Panc1 (cell line): ENCODE measurements at regions not wholly inside any gene's neighbourhood (a gene's known extent, or its start where the extent isn't known, plus 50 kb on each side); places are given as distances from the start of the nearest gene placed in this dataset.

ENCODE experiments used
- POLR2AphosphoS5 ChIP-seq: IDR thresholded peaks from 2 replicates; pipeline ENCODE4 v1.6.1; 2012; ENCODE audit warnings: mild to moderate bottlenecking, low read depth, low read length, moderate library complexity
- TF ChIP-seq, protein P1 (sequence below): fragments of 450-650 bp; IDR thresholded peaks from 2 replicates; pipeline ENCODE4 v1.5.1; 2017; ENCODE audit warnings: mild to moderate bottlenecking
- TF ChIP-seq, protein P2 (sequence below), 2 experiments: IDR thresholded peaks; 2 replicates each; pipeline ENCODE4 v1.6.1; 2011 to 2012; ENCODE audit warnings: low read depth in 2 of 2, control low read depth in 1 of 2, low read length in 1 of 2, mild to moderate bottlenecking in 1 of 2, moderate library complexity in 1 of 2; ENCODE audit not compliant: insufficient read depth in 1 of 2

DNA sequence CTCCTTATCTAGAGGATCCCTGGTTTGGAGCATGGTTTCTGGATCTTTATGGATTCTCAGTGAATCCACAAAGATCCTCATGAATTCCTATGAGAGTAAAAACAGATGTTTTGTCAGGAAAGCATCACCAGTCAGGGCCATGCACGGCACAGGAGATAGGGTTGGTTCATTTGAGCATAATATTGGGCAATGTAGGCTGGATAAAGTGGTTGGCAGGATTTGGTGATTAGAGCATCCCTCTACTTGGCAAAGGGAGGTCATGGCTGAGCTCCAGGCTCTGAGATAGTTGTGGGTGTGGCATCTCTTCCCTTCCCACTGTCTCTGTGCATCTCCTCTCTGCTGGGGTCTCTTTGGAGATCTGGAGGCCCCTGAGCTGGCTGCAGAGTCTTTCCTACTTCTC is 149.8 kb downstream of the DACT1 start:
- TF ChIP-seq, protein P1, sequence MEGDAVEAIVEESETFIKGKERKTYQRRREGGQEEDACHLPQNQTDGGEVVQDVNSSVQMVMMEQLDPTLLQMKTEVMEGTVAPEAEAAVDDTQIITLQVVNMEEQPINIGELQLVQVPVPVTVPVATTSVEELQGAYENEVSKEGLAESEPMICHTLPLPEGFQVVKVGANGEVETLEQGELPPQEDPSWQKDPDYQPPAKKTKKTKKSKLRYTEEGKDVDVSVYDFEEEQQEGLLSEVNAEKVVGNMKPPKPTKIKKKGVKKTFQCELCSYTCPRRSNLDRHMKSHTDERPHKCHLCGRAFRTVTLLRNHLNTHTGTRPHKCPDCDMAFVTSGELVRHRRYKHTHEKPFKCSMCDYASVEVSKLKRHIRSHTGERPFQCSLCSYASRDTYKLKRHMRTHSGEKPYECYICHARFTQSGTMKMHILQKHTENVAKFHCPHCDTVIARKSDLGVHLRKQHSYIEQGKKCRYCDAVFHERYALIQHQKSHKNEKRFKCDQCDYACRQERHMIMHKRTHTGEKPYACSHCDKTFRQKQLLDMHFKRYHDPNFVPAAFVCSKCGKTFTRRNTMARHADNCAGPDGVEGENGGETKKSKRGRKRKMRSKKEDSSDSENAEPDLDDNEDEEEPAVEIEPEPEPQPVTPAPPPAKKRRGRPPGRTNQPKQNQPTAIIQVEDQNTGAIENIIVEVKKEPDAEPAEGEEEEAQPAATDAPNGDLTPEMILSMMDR: no peak
- TF ChIP-seq POLR2AphosphoS5: no peak
- TF ChIP-seq, protein P2, sequence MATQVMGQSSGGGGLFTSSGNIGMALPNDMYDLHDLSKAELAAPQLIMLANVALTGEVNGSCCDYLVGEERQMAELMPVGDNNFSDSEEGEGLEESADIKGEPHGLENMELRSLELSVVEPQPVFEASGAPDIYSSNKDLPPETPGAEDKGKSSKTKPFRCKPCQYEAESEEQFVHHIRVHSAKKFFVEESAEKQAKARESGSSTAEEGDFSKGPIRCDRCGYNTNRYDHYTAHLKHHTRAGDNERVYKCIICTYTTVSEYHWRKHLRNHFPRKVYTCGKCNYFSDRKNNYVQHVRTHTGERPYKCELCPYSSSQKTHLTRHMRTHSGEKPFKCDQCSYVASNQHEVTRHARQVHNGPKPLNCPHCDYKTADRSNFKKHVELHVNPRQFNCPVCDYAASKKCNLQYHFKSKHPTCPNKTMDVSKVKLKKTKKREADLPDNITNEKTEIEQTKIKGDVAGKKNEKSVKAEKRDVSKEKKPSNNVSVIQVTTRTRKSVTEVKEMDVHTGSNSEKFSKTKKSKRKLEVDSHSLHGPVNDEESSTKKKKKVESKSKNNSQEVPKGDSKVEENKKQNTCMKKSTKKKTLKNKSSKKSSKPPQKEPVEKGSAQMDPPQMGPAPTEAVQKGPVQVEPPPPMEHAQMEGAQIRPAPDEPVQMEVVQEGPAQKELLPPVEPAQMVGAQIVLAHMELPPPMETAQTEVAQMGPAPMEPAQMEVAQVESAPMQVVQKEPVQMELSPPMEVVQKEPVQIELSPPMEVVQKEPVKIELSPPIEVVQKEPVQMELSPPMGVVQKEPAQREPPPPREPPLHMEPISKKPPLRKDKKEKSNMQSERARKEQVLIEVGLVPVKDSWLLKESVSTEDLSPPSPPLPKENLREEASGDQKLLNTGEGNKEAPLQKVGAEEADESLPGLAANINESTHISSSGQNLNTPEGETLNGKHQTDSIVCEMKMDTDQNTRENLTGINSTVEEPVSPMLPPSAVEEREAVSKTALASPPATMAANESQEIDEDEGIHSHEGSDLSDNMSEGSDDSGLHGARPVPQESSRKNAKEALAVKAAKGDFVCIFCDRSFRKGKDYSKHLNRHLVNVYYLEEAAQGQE (IDR thresholded peaks at IDR 0.05; ENCODE audit: insufficient read depth in 1 of 2, low read depth in 2 of 2, low read length in 1 of 2): no peak
